AG08396 (cell line): ENCODE measurements at regions not wholly inside any gene's neighbourhood (a gene's known extent, or its start where the extent isn't known, plus 50 kb on each side); places are given as distances from the start of the nearest gene placed in this dataset.
"Not testable (repeated sequence)": the region's sequence is repeated elsewhere in the genome, so short reads cannot be mapped to it uniquely, and the experiment has no call there.

Experiments used
- DNase-seq: peaks from one replicate; pipeline ENCODE4 v3.0.0; 2012; ENCODE audit warnings: low spot score, mixed read lengths

DNA sequence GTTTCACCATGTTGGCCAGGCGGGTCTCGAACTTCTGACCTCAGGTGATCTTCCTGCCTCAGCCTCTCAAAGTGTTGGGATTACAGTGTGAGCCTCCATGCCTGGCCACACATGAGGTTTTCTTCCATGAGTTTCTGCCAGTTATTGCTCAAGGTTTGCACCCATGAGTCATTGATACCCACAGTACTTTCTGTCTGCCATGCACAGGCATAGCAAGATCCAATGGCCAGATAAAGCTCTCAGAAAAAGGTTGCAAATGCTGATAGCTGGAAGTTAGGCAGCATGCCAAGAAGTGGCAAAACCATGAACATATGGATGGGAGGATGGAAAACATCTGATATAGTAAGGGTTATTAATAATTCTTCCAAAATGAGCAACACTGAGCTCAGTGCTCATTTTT is 298.7 kb upstream of the NRG3 start:
- no peak for DNase-seq

DNA sequence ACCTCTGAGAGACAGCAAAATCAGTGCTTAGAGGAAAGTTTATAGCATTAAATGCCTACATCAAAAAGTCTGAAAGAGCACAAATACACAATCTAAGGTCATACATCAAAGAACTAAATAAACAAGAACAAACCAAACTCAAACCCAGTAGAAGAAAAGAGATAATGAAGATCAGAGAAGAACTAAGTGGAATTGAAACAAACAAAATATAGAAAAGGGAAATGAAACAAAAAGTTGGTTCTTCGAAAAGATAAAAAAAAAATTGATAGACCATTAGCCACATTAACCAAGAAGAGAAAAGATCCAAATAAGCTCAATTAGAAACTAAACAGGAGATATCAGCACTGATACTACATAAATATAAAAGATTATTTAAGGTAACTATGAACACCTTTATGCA is 280.0 kb upstream of the NRG3 start:
- DNase-seq, result no peak

DNA sequence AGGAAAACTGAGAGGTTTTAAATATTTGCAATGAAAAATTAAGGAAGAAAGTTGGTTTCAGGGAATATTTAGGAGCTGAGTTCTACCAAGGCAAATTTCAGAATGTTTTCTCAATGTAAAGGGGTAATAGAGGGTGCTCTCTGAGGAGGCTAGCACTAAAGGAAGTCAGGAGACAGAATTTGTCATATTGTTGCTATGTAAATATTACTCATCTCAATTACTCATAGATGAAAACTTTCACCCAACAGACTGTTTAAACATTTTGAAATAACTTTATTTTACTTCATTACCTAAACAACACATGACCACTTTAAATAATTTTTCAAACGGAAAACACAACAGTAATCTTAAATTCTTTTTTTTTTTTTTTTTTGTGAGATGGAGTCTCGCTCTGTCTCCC is 274.8 kb upstream of the NRG3 start:
- DNase-seq, result peak; percentile 8

DNA sequence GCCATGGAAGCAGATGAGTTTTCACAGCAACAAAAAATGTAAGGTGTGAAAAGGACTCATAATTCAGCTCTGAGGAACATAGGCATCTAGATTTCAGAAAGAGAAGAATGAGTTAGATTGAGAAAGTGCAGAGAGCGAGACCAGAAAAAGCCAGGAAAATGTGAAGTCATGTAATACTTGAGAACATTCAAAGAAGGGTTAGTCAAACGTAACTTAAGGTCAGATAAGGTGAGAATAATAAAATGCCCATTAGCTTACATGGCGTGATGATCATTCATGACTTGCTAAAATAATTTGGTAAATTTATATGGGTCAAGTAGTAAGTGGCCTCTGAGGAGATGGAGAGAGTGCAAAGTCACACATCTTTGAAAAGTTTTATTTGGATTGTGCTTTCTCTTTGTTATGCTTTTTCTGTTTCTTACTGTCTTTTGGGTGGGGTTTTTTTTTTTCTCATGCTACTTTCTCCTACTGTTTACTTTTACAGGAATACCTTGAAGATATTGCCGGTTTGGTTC is 271.8 kb upstream of the NRG3 start:
- DNase-seq, result no peak

DNA sequence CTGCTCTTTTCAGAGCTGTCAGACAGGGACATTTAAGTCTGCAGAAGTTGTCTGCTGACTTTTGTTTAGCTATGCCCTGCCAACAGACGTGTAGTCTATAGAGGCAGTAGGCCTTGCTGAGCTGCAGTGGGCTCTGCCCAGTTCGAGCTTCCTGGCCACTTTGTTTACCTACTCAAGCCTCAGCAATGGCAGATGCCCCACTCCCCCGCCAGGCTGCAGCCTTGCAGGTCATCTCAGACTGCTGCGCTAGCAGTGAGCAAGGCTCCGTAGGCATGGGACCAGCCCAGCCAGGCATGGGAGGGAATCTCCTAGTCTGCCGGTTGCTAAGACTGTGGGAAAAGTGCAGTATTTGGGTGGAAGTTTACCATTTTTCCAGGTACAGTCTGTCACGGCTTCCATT is 230.5 kb upstream of the NRG3 start:
- DNase-seq, result not testable (repeated sequence)

DNA sequence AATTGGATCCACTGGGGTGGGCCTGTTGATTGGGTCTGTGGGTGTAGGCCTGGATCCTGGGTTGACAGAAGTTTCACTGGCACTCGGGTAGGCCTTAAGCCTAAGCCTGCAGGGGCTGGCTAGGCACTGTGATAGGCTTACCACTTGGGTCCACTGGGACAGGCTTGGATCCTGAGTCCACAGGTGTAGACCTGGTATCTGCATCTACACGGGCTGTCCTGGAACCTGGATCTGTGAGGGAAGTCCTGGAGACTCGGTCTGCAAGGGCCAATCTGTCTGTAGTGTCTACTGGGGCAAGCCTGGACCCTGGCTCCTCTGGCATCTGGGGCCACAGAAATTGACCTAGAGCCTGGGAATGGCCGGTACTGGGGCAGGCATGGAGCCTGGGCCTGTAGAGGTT is 219.0 kb upstream of the NRG3 start:
- no peak for DNase-seq

DNA sequence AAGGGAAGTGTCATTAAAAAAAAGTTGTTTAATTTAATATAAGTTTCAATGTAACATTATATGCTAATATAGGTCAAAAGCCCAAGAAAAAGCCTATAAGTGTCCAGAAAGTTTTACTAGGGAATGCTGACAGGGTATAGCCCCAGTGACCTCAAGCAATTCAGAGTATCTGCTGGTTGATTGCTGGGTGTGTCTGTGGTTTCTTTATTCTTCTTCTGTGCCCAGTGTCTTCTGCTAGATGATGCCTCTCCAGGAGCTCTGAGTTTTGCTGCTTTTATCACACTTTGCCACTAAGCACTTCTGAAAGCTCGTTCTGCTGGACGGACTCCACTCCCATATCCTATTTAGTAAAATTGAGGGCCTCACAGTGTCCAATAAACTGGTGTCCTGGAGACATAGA is 212.2 kb upstream of the NRG3 start:
- no peak for DNase-seq

DNA sequence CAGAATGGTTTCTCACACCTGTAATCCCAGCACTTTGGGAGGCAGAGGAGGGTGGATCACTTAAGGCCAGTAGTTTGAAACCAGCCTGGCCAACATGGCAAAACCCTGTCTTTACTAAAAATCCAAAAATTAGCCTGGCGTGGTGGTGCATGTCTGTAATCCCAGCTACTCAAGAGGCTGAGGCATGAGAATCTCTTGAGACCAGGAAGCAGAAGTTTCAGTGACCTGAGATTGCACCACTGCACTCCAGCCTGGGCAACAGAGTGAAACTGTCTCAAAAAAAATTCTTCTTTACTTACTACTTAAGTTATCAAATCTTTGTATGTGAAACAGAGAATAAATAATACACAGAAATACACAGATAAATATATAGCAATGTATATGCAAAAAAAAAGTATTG is 210.2 kb upstream of the NRG3 start:
- not testable (repeated sequence) for DNase-seq

DNA sequence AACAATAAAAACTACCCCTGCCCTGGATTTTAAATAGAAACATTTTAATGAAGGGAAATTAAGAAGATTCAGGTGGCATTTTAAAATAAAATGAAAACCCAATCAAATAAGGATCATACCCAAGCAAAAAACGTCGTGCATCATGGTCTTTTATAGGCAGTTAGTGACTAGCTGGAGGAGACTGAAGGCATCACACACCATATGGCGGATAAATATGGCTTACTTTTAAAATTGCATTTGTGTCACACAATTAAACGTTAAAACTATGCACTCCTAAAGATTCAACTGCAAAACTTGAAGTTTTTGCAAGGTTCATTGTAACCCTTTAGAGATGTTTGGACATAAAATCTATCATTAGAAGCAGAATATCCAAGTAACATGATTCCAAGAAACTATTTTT is 200.1 kb upstream of the NRG3 start:
- DNase-seq, result no peak

DNA sequence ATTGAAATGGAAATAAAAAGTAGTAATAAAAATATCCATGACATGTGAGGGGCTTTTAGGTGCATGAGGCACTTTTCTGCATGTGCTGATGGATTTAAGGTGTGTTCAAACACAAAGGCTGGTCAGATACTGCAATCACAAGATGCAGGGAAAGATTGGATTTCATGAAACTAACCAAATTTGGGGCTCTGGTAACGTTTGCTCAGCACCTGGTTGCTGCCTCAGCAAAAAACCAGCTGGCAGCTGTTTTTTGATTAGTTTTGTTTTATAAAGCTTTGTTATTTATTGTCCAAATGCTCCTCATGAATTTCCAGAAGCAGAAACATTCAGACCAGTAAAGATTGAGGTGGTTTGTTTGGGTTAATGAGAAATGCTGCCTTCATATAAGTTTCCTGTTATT is 195.7 kb upstream of the NRG3 start:
- DNase-seq, result no peak

DNA sequence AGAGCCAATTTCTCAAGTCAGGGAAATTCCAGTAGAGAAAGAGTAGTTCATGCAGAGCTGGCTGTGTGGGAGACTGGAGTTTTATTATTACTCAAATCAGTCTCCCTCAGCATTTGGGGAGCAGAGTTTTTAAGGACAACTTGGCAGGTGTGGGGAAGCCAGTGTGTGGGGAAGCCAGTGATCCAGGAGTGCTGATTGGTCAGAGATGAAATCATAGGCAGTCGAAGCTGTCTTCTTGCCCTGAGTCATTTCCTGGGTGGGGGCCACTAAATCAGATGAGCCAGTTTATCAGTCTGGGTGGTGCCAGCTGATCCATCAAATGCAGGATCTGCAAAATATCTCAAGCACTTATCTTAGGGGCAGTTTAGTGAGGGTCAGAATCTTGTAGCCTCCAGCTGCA is 194.6 kb upstream of the NRG3 start:
- DNase-seq, result no peak

DNA sequence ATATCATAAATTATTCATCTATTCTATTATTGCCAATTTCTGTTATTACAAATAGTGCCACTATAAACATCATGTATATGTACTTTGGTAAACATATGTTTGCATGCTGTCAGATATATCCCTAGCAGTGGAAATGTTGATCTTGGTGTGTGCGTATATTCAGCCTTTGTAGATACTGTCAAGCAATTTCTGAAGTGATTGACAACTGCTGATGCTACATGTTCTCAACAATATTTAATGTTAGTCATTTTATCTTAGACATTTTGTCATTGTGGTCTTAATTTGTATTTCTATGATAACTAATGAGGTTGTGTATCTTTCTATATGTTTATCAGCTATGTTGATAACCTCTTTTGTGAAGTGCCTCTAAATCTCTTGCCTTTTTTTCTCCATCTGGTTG is 186.5 kb upstream of the NRG3 start:
- no peak for DNase-seq

DNA sequence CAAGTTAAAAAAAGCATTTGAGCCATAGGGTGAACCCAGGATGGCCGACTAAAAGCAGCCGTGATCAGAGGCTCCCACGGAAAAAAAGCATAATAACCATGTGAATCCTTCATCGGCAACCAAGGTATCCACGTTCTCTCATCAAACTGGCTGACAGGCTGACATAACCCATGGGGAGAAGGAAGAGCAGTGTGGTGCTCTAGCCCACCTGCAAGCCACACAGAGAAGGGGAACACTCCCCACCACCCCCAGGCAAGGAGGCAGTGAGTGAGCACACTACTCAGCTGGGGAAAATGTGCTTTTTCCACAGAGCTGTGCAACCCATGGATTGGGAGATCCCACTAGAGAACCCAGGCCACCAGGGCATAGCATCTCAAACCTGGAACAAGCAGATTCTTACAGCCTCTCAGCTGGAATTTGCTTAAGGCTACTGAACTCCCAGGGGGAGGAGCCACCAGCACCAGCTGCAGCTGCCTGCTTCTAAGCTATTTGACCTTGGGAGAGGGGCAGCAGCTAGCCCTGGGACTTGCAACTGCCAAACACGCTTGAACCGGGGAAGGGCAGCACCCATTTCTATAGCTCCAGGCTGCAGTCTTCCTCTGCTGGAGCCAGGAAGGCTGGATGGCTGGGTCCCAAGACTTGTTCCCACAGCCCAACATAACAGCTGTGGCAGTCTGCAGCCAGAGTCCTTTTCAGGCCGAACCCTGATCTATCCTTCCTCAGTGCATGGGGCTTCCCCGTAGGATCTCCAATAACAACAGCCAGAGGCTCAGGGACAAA is 178.2 kb upstream of the NRG3 start:
- no peak for DNase-seq

DNA sequence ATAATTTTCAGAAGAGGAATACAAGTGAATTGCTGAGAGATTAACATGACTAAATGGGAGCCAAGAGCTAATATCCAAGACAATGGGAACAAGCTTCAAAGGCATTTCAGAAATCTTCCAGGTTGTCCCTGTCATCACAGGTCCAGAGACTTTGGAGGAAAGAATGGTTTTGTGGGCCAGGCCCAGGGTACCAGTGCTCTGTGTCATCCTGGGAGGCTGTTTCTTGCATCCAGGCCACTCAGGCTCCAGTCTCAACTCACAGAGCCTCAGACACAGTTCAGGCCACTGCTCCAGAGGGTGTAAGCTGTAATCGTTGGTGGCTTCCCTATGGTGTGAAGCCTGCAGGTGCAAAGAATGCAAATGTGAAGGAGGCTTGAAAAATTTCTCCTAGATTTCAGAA is 170.4 kb upstream of the NRG3 start:
- no peak for DNase-seq

DNA sequence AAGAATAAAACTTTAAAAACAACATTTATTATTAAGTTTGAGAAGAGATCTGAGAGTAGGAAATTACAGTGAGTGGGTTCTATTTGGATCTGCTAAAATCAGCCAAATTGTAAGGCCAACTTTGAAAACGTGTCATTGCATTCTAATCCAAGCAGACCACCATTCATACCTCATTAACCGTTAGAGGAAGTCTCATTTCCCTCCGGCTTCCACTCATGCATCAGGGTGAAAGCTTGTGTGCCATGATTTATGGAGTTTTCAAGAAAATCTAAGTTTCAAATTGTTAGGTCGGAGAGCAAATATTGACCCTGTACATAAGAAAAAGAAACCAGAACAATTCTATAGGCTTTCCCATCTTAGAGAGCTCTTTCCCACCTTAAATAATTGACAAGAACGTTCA is 166.6 kb upstream of the NRG3 start:
- no peak for DNase-seq

DNA sequence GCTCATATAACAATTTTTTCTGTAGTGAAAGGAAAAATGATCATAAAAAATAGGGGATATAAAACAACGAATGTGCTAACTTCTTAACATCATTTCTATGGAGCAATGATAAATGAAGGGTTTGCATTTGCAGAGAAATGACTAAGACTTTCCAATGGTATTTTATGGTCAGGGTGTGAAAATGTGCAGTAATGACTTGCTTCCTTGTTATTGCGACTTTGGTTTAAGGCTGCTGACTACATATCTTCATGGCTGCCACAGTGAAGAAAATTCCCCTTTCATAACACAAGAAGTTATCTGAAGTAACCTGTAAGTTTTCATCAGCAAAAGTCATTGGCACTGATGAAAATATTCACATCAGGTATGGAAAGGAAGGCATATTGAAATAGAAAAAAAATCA is 166.1 kb upstream of the NRG3 start:
- no peak for DNase-seq

DNA sequence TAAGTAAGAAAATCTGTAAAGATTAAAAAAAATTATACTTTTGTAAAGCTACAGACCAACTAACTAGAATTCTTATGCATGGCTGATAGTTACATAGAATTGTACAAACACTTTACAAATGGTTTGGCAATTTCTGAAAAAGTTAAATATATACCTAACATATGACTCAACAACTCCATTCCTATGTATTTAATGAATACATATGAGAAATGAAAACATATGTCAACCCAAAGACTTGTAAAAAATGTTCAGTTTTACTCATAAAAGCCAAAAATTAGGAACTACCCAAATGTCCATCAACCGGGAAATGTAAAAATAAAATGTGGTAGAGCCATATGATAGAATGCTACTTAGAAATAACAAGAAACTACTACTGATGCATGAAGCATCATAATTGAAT is 152.6 kb upstream of the NRG3 start:
- no peak for DNase-seq

DNA sequence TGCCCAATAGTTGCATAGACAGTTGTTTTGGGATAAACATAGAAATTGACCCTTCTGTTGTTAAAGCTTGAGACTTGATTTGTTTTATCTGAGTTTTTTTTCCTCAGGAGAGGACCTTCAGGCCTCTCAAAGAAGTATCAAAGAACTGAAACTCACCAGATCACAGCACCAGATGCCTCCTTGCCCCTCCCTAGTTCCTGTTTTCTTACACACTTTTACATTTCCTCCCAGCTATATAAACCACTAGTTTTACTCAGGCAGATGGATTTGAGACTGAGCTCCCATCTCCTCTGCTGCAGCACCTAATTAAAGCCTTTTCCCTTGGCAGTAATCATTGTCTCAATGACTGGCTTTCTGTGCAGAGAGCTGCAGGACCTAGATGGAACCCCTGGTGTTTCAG is 150.6 kb upstream of the NRG3 start:
- DNase-seq, result no peak

DNA sequence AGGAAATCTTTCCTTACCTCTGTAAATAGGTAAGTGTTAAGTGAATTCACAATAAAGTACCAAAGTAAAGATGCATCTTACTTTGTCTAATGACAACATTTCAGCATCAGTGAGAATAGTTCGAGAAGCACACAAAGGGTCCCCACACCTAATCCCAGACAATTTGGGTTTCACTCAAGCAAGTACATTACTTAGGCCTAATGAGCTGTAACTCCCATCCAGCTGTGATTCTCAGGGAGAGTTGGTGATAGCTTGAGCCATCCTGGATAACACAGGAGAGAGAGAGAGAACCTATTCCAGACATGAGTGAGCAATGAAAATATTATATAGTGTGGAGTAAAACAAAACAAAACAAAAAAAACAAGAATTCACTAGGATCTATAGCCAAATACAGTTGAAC is 149.1 kb upstream of the NRG3 start:
- no peak for DNase-seq

DNA sequence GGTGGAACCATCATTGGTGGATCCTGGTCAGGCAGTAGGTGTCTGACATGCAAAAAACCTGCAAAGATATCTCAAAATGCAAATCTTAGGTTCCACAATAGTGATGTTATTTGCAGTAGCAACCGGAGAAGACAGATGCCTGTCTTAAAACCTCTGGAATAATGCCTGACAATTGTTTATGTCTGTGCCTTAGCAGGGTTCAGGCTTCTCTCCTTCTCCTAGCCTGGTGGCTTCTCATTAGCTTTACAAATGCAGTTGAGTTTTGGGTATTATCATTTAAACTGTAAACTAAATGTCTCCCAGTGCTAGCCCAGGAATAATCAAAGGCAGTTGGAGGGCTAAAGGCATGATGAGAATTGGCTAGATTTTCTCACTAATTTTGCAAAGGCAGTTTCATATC is 146.3 kb upstream of the NRG3 start:
- no peak for DNase-seq

DNA sequence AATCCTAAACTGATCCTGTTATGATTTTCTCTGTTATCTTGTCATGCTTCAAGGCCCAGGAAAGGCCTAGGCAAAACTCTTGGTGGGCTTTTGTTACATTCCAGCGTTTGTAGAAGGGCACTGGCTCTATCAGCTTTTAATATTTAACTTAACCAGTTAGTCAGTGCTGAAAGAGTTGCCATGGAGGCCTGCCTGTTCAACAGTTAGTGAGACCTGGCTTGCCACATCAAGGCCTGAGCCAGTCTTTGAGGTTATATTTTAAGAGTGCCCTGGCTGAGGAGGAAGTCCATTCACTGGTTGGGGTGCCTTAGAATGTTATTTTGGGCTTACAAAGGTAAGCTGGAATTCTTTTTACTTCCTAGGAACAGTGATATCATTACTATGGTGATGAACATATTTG is 144.1 kb upstream of the NRG3 start:
- no peak for DNase-seq

DNA sequence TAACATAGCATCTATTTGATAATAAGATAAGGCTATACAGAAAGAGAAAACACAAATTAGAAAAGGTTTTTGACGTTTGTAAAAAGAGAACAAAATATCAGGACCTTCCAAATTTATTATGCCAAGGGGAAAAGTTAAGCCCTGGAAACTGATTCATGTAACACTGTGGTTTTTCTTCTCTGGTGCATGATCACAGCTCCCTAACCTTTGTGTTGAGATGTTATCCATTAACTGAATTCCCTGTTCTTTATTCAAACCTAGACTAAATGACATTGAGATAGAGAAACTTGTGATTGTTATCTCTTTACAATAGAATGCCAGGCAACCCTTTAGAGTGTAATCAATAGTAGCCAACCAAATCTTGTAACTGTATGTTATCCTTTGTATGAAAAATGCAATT is 141.5 kb upstream of the NRG3 start:
- DNase-seq, result no peak

DNA sequence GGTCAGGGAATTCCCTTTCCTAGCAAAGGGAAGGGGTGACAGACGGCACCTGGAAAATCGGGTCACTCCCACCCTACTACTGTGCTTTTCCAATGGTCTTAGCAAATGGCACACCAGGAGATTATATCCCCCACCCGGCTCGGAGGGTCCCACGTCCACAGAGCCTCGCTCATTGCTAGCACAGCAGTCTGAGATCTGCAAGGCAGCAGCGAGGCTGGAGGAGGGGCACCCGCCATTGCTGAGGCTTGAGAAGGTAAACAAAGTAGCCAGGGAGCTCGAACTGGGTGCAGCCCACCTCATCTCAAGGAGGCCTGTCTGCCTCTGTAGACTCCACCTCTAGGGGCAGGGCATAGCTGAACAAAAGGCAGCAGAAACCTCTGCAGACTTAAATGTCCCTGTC is 139.8 kb upstream of the NRG3 start:
- not testable (repeated sequence) for DNase-seq

DNA sequence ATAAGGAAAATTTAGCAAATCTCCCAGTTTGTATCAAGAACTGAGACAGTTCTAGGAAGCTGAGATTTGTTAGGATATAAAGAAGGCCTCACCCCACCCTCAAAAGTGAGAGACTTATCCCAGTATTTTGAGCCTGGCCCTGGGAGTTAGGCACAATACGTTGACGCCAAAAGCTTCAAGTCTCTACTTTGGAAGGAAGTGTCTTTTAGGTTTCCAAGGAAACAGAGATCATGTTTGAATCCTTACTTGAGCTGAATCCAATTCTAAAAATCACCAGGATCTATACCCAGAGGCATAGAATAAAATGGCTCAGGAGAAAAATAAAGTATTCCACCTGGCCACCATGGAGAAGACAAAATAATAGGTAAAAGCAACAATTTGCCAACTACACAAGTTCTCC is 115.9 kb upstream of the NRG3 start:
- DNase-seq, result no peak
